Fibroblast of the aortic adventitia (primary cell): ENCODE measurements at regions not wholly inside any gene's neighbourhood (a gene's known extent, or its start where the extent isn't known, plus 50 kb on each side); places are given as distances from the start of the nearest gene placed in this dataset.

Experiments
- DNase-seq: peaks from one replicate; pipeline ENCODE4 v3.0.0-alpha.2; 2010; ENCODE audit warnings: low read depth
- H3K4me3 ChIP-seq: 2 replicates; pipeline ENCODE4 v1.5.1; 2011; ENCODE audit warnings: low read depth, mild to moderate bottlenecking, control low read depth, low read length, moderate library complexity
- TF ChIP-seq, protein P1 (sequence below): IDR thresholded peaks from 2 replicates; pipeline ENCODE4 v1.5.1; 2011; ENCODE audit warnings: mild to moderate bottlenecking, low read length, control low read depth, inconsistent platforms; ENCODE audit not compliant: insufficient read depth

DNA sequence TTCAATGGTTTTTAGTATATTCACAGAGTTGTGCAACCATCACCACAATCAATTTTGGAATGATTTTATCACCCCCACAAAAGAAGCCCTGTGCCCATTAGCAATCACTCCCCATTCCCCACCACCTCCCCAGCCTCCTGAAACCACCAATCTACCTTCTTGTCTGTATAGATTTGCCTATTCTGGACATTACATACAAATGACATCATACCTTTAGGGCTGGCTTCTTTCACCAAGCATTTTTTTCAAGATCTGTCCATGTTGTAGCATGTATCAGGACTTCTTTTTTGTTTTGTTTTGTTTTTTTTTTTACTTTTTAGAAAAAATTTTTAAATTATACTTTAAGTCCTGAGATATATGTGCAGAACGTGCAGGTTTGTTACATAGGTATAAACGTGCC is 108.1 kb downstream of the RTL9 start:
- TF ChIP-seq, protein P1, sequence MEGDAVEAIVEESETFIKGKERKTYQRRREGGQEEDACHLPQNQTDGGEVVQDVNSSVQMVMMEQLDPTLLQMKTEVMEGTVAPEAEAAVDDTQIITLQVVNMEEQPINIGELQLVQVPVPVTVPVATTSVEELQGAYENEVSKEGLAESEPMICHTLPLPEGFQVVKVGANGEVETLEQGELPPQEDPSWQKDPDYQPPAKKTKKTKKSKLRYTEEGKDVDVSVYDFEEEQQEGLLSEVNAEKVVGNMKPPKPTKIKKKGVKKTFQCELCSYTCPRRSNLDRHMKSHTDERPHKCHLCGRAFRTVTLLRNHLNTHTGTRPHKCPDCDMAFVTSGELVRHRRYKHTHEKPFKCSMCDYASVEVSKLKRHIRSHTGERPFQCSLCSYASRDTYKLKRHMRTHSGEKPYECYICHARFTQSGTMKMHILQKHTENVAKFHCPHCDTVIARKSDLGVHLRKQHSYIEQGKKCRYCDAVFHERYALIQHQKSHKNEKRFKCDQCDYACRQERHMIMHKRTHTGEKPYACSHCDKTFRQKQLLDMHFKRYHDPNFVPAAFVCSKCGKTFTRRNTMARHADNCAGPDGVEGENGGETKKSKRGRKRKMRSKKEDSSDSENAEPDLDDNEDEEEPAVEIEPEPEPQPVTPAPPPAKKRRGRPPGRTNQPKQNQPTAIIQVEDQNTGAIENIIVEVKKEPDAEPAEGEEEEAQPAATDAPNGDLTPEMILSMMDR = no peak
- DNase-seq = no peak

DNA sequence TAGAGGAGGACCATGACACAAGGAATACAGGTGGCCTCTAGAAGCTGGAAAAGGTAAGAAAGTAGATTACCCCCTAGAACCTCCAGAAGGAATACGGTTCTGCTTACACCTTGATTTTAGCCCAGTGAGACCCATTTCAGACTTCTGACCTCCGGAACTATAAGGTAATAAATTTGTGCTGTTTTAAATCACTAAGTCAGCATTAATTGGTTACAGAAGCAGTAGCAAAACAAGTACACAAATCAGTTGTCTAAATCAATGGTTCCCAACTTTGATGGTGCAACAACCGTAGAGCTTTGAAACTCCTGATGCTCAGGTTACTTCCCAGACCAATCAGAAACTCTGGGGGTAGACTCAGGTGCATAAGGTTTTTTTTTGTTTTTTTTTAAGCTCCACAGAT is 113.6 kb downstream of the RTL9 start:
- no peak for DNase-seq
- TF ChIP-seq, protein P1 = no peak
- H3K4me3 ChIP-seq = no peak overlapping the region

More for the DNA sequence above, 108.1 kb downstream of the RTL9 start:
- H3K4me3 ChIP-seq = no peak overlapping the region

DNA sequence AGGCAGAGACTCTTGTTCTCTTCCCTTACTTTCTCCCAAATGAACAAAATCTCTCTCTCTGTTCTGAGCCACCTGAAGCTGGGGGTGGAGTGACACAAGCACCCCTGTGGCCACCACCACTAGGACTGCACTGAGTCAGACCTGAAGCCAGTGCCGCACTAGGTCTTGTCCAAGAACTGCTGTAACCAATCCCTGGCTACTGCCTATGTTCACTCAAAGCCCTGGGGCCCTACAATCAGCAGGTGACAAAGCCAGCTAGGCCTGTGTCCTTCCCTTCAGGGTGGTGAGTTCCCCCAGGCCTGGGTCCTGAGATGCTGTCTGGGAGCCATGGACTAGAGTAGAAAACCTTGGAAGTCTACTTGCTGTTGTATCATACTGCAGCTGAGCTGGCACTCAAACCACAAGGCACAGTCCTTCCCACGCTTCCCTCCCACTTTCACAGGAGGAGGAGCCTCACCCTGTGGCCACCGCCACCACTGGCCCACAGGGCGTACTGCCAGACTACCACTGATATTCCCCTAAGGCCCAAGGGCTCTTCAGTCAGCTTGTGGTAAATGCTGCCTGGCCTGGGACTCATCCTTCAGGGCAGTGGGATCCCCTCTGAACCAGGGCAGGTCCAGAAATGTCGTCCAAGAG is 119.1 kb downstream of the RTL9 start:
- TF ChIP-seq, protein P1 = no peak
- H3K4me3 ChIP-seq = no peak overlapping the region
- DNase-seq = no peak

DNA sequence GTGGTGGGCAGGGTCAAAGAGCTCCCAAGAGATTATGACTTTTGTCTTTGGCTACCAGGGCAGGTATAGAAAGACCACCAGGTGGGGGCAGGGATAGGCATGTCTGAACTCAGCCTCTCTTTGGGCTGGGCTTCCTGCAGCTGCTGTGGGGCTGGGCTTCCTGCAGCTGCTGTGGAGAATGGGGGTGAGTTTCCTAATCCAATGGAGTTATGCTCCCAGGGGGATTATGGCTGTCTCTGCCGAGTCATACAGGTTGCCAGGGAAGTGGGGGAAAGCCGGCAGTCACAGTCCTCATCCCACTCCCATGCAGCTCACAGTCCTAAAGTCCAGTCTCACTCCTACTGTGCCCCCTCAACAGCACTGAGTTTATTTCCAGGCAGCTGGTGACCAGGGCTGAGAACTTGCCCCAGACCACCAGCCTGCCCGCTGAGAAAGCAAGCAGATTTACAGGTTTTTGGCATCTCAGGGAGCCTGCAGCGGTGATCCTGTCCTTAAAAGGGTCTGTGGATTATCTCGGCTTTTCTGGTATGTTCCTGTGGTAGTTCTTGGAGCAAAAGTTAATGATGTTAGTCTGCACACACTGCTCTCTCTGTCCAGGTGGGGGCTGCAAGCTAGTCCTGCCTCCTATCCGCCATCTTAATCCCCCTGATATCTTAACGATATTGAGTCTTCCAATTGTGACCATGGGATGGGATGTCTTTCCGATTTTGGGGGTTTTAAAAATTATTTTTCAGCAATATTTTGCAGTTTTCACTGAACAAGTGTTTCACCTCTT is 133.4 kb downstream of the RTL9 start:
- no peak overlapping the region for H3K4me3 ChIP-seq
- no peak for DNase-seq
- TF ChIP-seq, protein P1 = no peak

DNA sequence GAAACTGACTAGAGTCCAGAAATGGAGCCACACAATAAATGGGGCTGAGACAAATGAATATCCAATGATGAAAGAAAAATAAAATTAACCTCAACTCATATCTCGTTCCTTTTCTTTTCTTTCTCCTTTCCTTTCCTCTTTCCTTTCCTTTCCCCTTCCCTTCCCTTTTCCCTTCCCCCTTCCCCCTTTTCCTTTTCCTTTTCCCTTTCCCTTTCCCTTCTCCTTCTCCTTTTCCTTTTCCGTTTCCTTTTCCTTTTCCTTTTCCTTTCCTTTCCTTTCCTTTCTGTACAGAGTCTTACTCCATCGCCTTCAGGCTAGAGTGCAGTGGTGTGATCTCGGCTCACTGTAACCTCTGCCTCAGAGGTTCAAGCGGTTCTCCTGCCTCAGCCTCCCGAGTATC is 146.3 kb downstream of the RTL9 start:
- no peak for DNase-seq
- TF ChIP-seq, protein P1 = no peak
- no peak overlapping the region for H3K4me3 ChIP-seq

DNA sequence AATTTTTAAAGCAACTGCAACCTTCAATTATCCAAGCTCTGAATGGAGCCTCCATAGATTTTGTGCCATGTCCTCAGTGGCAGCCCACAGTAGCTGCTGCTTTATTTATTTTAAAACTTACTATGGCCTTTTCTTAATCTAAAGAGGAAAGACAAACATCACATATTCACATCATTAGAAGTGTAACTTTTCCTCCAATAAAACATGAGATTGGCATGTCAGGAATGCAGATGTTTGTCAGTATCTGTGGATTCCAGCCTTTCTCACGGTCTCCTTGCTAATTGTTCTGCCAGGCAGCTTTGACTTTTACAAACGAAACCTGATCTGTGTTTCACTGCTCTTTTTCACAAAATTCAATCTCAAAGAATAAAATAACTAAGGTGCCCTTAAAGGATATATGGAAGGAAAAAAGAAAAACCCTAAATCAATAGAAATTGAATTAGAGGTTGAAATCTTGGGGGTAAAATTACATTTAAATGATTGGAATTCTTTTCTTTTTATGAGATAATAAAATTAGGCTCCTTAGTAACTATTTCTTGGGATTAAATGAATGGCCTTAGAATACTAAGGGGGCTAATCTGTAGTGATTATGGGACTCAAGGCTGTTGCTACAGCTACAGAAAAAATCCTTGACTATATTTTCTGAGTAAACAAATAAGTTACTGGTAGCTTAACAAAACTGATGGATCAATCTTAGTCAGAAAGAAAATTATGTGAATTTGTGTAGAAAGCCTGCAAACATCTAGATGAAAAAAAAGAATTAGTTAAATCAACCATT is 151.3 kb downstream of the RTL9 start:
- no peak for DNase-seq
- no peak overlapping the region for H3K4me3 ChIP-seq
- TF ChIP-seq, protein P1 = no peak
